Osteoblast (primary cell): ENCODE measurements at regions not wholly inside any gene's neighbourhood (a gene's known extent, or its start where the extent isn't known, plus 50 kb on each side); places are given as distances from the start of the nearest gene placed in this dataset.
A peak's percentile ranks its signal among the peaks of the same experiment; 100 is the strongest.

Experiments used
- DNase-seq: peaks from one replicate; pipeline ENCODE4 v3.0.0; 2011; ENCODE audit warnings: low spot score, mixed read lengths; ENCODE audit not compliant: insufficient read length; ENCODE audit errors: missing footprints
- H2AFZ ChIP-seq: 2 replicates; pipeline ENCODE4 v1.6.0; 2011; ENCODE audit warnings: mild to moderate bottlenecking, low read length
- H3K27ac ChIP-seq: 2 replicates; pipeline ENCODE4 v1.5.1; 2011; ENCODE audit warnings: mild to moderate bottlenecking, low read depth, low read length, moderate library complexity
- H3K27me3 ChIP-seq: 2 replicates; pipeline ENCODE4 v1.6.0; 2012; ENCODE audit warnings: mild to moderate bottlenecking, control low read depth, inconsistent platforms, low read length, moderate library complexity; ENCODE audit not compliant: insufficient read depth
- H3K36me3 ChIP-seq: 2 replicates; pipeline ENCODE4 v1.5.1; 2011; ENCODE audit warnings: mild to moderate bottlenecking, low read length, control low read depth, moderate library complexity; ENCODE audit not compliant: insufficient read depth
- H3K4me1 ChIP-seq: 2 replicates; pipeline ENCODE4 v1.5.1; 2011; ENCODE audit warnings: mild to moderate bottlenecking, low read length, control low read depth, moderate library complexity; ENCODE audit not compliant: insufficient read depth
- H3K4me2 ChIP-seq: 2 replicates; pipeline ENCODE4 v1.6.0; 2011; ENCODE audit warnings: mild to moderate bottlenecking, low read length; ENCODE audit not compliant: insufficient read depth
- H3K4me3 ChIP-seq: fragments of 200-600 bp; sonication (generic); 3 replicates; pipeline ENCODE4 v1.5.1; 2012; ENCODE audit warnings: mild to moderate bottlenecking, low read length, inconsistent platforms; ENCODE audit not compliant: insufficient read depth
- H3K79me2 ChIP-seq: 2 replicates; pipeline ENCODE4 v1.6.0; 2012; ENCODE audit warnings: mild to moderate bottlenecking, low read length, control low read depth, inconsistent platforms; ENCODE audit not compliant: insufficient read depth
- H3K9me3 ChIP-seq: 2 replicates; pipeline ENCODE4 v1.5.1; 2011; ENCODE audit warnings: low read depth, low read length, control low read depth
- H4K20me1 ChIP-seq: 2 replicates; pipeline ENCODE4 v1.6.0; 2012; ENCODE audit warnings: mild to moderate bottlenecking, low read length, control low read depth; ENCODE audit not compliant: insufficient read depth
- CTCF ChIP-seq: IDR thresholded peaks from 2 replicates; pipeline ENCODE4 v1.5.1; 2011; ENCODE audit warnings: mild to moderate bottlenecking, low read depth, low read length, moderate library complexity; ENCODE audit errors: extremely low read depth

GRCh38 chr18:44241020-44241419 is 439.7 kb upstream of the SETBP1 start:
- TF ChIP-seq CTCF = no peak
- no peaks in the 10 kb centered on the region for H3K27me3 ChIP-seq
- H4K20me1 ChIP-seq = no peaks in the 10 kb centered on the region

GRCh38 chr18:44245019-44245418 is 435.7 kb upstream of the SETBP1 start:
- Histone ChIP-seq H3K4me3 (no peak overlapping the region), H3K4me2 (no peak overlapping the region), H3K27ac (no peak overlapping the region), H3K36me3 (no peaks in the 10 kb centered on the region), H3K27me3 (no peaks in the 10 kb centered on the region), H3K79me2 (no peaks in the 10 kb centered on the region), H3K4me1 (no peaks in the 10 kb centered on the region), H3K9me3 (no peaks in the 10 kb centered on the region), H4K20me1 (no peaks in the 10 kb centered on the region), H2AFZ (no peak overlapping the region)
- no peak for DNase-seq
- no peak for TF ChIP-seq CTCF

More at GRCh38 chr18:44241020-44241419, 439.7 kb upstream of the SETBP1 start:
- no peak overlapping the region for H3K27ac ChIP-seq
- no peaks in the 10 kb centered on the region for H3K36me3 ChIP-seq
- H3K9me3 ChIP-seq = no peaks in the 10 kb centered on the region
- H2AFZ ChIP-seq = no peak overlapping the region
- H3K4me3 ChIP-seq = no peak overlapping the region
- no peaks in the 10 kb centered on the region for H3K4me1 ChIP-seq
- no peak overlapping the region for H3K4me2 ChIP-seq
- DNase-seq = no peak
- H3K79me2 ChIP-seq = no peaks in the 10 kb centered on the region

- Histone ChIP-seq H3K36me3 (no peaks in the 10 kb centered on the region), H3K9me3 (no peaks in the 10 kb centered on the region), H2AFZ (no peak overlapping the region), H3K79me2 (no peaks in the 10 kb centered on the region), H3K27ac (no peak overlapping the region), H3K4me2 (no peak overlapping the region), H4K20me1 (no peaks in the 10 kb centered on the region), H3K4me1 (no peaks in the 10 kb centered on the region), H3K4me3 (no peak overlapping the region), H3K27me3 (no peaks in the 10 kb centered on the region)
- no peak for DNase-seq
- no peak for TF ChIP-seq CTCF
These were observed 434.7 kb upstream of the SETBP1 start for GRCh38 chr18:44246001-44246400.

GRCh38 chr18:44258086-44258485 is 422.6 kb upstream of the SETBP1 start:
- H3K9me3 ChIP-seq = no peaks in the 10 kb centered on the region
- no peak for TF ChIP-seq CTCF

More at GRCh38 chr18:44258086-44258485, 422.6 kb upstream of the SETBP1 start:
- Histone ChIP-seq H3K4me2 (no peak overlapping the region), H3K4me1 (no peaks in the 10 kb centered on the region), H3K27ac (no peak overlapping the region), H3K4me3 (no peak overlapping the region), H3K27me3 (no peaks in the 10 kb centered on the region), H4K20me1 (no peaks in the 10 kb centered on the region), H3K79me2 (no peaks in the 10 kb centered on the region), H2AFZ (no peak overlapping the region), H3K36me3 (no peaks in the 10 kb centered on the region)
- peak; percentile 8 for DNase-seq
